PFSK-1 (cell line): ENCODE measurements at regions not wholly inside any gene's neighbourhood (a gene's known extent, or its start where the extent isn't known, plus 50 kb on each side); places are given as distances from the start of the nearest gene placed in this dataset.

ENCODE experiments used
- FOXP2 ChIP-seq: optimal IDR thresholded peaks from 2 replicates; pipeline ENCODE3; 2011; ENCODE audit warnings: borderline replicate concordance, control low read depth, inconsistent platforms; ENCODE audit not compliant: insufficient read depth; ENCODE audit errors: extremely low read length, extremely low read depth
- POLR2AphosphoS5 ChIP-seq: IDR thresholded peaks from 2 replicates; pipeline ENCODE4 v1.6.1; 2012; ENCODE audit warnings: low read depth, mild to moderate bottlenecking, control low read depth, low read length, moderate library complexity
- REST ChIP-seq, 2 experiments: IDR thresholded peaks; 2 replicates each; pipeline versions ENCODE4 v1.6.1 to v1.8.0; 2011 to 2012; ENCODE audit warnings: low read depth in 2 of 2, low read length in 2 of 2, control low read depth in 1 of 2, inconsistent platforms in 1 of 2, mild to moderate bottlenecking in 1 of 2, moderate library complexity in 1 of 2; ENCODE audit not compliant: insufficient read depth in 1 of 2
- TAF1 ChIP-seq: IDR thresholded peaks from 2 replicates; pipeline ENCODE4 v1.6.1; 2012; ENCODE audit warnings: low read length, control low read depth, borderline replicate concordance; ENCODE audit not compliant: insufficient read depth

GRCh38 chr9:107833295-107833694 is 343.7 kb upstream of the KLF4 start:
- TF ChIP-seq REST (IDR thresholded peaks at IDR 0.05; ENCODE audit: insufficient read depth in 1 of 2, low read depth in 2 of 2, low read length in 2 of 2) (no peak), POLR2AphosphoS5 (no peak), TAF1 (no peak), FOXP2 (no peak)
